AG10803 (cell line): ENCODE measurements at regions not wholly inside any gene's neighbourhood (a gene's known extent, or its start where the extent isn't known, plus 50 kb on each side); places are given as distances from the start of the nearest gene placed in this dataset.

ENCODE experiments used
- DNase-seq: peaks from one replicate; pipeline ENCODE4 v3.0.0; 2010; ENCODE audit warnings: low read depth
- H3K4me3 ChIP-seq: 2 replicates; pipeline ENCODE4 v1.5.1; 2011; ENCODE audit warnings: mild to moderate bottlenecking, low read length, control low read depth
- CTCF ChIP-seq: conservative IDR thresholded peaks from 2 replicates; pipeline ENCODE4 v1.5.1; 2011; ENCODE audit warnings: mild to moderate bottlenecking, low read length, control low read depth, inconsistent platforms

- no peak for DNase-seq
- TF ChIP-seq CTCF: no peak
- no peak overlapping the region; the same call in 1 of the 2 replicates for H3K4me3 ChIP-seq
Measured at GRCh38 chr1:244919320-244920282, 55.3 kb upstream of the HNRNPU start.

GRCh38 chr1:244918421-244919319, 54.3 kb upstream of the HNRNPU start:
- H3K4me3 ChIP-seq: peak overlapping the region; percentile 54
- peak; percentile 4 for DNase-seq
- no peak for TF ChIP-seq CTCF

GRCh38 chr1:244917073-244917670, 52.8 kb upstream of the HNRNPU start:
- no peak for TF ChIP-seq CTCF
- DNase-seq: no peak
- no peak overlapping the region for H3K4me3 ChIP-seq

GRCh38 chr1:244915736-244916135, 51.4 kb upstream of the HNRNPU start:
- H3K4me3 ChIP-seq: no peak overlapping the region
- no peak for TF ChIP-seq CTCF
- DNase-seq: no peak

GRCh38 chr1:244914761-244915160, 50.4 kb upstream of the HNRNPU start:
- no peak overlapping the region for H3K4me3 ChIP-seq
- no peak for TF ChIP-seq CTCF
- DNase-seq: no peak
